A673 (cell line): ENCODE measurements at regions not wholly inside any gene's neighbourhood (a gene's known extent, or its start where the extent isn't known, plus 50 kb on each side); places are given as distances from the start of the nearest gene placed in this dataset.
"Not testable (repeated sequence)": the region's sequence is repeated elsewhere in the genome, so short reads cannot be mapped to it uniquely, and the experiment has no call there.

Experiments
- BruUV-seq: library from RNA; stranded (reverse); fragments of 400-500 nt; replicated peaks from 2 replicates; lab custom pipeline; 2021; lab: Mats Ljungman, UMichigan
- CTCF ChIA-PET: fragments of 300-600 bp; sonication (Branson Sonifier 250); formaldehyde crosslinking; loops from one replicate; lab custom pipeline; 2022; ENCODE audit warnings: antibody characterized with exemption; lab: Charles Lee
- POLR2A ChIA-PET: fragments of 300-600 bp; sonication (Branson Sonifier 250); formaldehyde crosslinking; loops from one replicate; lab custom pipeline; 2022; ENCODE audit warnings: antibody characterized with exemption; ENCODE audit not compliant: low non-redundant PET; lab: Charles Lee
- DNase-seq: peaks from one replicate; pipeline ENCODE4 v3.0.0-alpha.2; 2015; ENCODE audit warnings: low spot score
- H3K27ac ChIP-seq: fragments of 200-600 bp; sonication (generic); 2 replicates; pipeline ENCODE4 v1.5.1; 2016; ENCODE audit warnings: mixed run types, low read depth, mild to moderate bottlenecking, mixed read lengths, antibody characterized with exemption, low read length; ENCODE audit not compliant: poor library complexity, severe bottlenecking
- H3K27me3 ChIP-seq: fragments of 200-600 bp; sonication (generic); replicated peaks from 2 replicates; pipeline ENCODE4 v1.6.1; 2017; ENCODE audit warnings: mixed run types, low read depth, mild to moderate bottlenecking, mixed read lengths, antibody characterized with exemption, low read length; ENCODE audit not compliant: insufficient read depth, poor library complexity
- H3K36me3 ChIP-seq: fragments of 200-600 bp; sonication (generic); 2 replicates; pipeline ENCODE4 v1.6.1; 2016; ENCODE audit warnings: mixed run types, mild to moderate bottlenecking, mixed read lengths, antibody characterized with exemption, low read length; ENCODE audit not compliant: insufficient read depth, poor library complexity, severe bottlenecking
- H3K4me1 ChIP-seq: fragments of 200-600 bp; sonication (generic); 2 replicates; pipeline ENCODE4 v1.6.1; 2017; ENCODE audit warnings: mixed run types, mild to moderate bottlenecking, mixed read lengths, antibody characterized with exemption, low read length; ENCODE audit not compliant: insufficient read depth, poor library complexity, severe bottlenecking
- H3K4me3 ChIP-seq: fragments of 200-600 bp; sonication (generic); 2 replicates; pipeline ENCODE4 v1.5.1; 2016; ENCODE audit warnings: low read depth, mixed run types, mild to moderate bottlenecking, mixed read lengths, low read length; ENCODE audit not compliant: poor library complexity, severe bottlenecking
- H3K9me3 ChIP-seq: fragments of 200-600 bp; sonication (generic); 2 replicates; pipeline ENCODE4 v1.6.1; 2016; ENCODE audit warnings: mixed run types, low read depth, mild to moderate bottlenecking, mixed read lengths, antibody characterized with exemption, low read length; ENCODE audit not compliant: poor library complexity, severe bottlenecking
- CTCF ChIP-seq: fragments of 300-800, 200-600 bp; sonication (generic); conservative IDR thresholded peaks from 2 replicates; pipeline ENCODE4 v1.5.1; 2017; ENCODE audit warnings: low read depth, mild to moderate bottlenecking, antibody characterized with exemption, low read length, moderate library complexity, mixed read lengths
- EZH2 ChIP-seq: fragments of 200-600 bp; sonication (generic); IDR thresholded peaks from 2 replicates; pipeline ENCODE4 v1.6.1; 2017; ENCODE audit warnings: borderline replicate concordance, low read depth, mild to moderate bottlenecking, mixed read lengths, antibody characterized with exemption, low read length; ENCODE audit not compliant: poor library complexity, severe bottlenecking
- intact Hi-C: fragments of 100-400 bp; cut with micrococcal nuclease; formaldehyde crosslinking; loops from one replicate; pipeline ENCODE4 v1.10.0; 2022; ENCODE audit not compliant: unreplicated experiment

DNA sequence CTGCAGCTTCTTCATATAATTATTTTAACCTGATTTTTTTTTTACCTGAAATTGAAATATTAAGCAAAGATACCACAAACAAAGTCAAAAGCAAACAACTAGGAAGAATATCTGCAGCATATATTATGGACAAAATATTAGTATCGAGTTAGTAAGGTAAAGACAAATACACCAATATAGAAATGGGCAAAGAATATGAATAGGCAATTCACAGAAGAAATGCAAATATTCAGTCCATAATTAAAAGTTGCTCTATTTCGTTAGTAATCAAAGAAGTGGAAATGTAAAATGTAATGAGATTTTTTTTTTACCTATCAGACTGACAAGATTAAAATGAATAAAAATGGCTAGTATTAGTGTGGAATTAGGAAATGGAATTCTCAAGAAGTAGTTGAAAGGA is 121.5 kb downstream of the CD83 start:
- CTCF ChIA-PET, result no interaction called here
- Histone ChIP-seq H3K27ac (no peak overlapping the region), H3K27me3 (no peaks in the 10 kb centered on the region), H3K4me3 (no peak overlapping the region), H3K4me1 (no peaks in the 10 kb centered on the region), H3K9me3 (peaks cover 8% of the 10 kb centered on the region), H3K36me3 (no peaks in the 10 kb centered on the region)
- no peak for TF ChIP-seq EZH2
- TF ChIP-seq CTCF, result no peak
- no TSS peak for BruUV-seq
- POLR2A ChIA-PET, result no interaction called here
- no peak for DNase-seq
- intact Hi-C loops, result no loop called here

GRCh38 chr6:14240411-14241166 is 123.0 kb downstream of the CD83 start:
- H3K4me1 ChIP-seq, result no peaks in the 10 kb centered on the region
- DNase-seq, result no peak
- no peak overlapping the region for H3K27ac ChIP-seq
- H3K36me3 ChIP-seq, result no peaks in the 10 kb centered on the region
- TF ChIP-seq CTCF, result no peak
- no peak for TF ChIP-seq EZH2
- no TSS peak for BruUV-seq
- no peak overlapping the region for H3K4me3 ChIP-seq
- POLR2A ChIA-PET, result no interaction called here
- intact Hi-C loops, result no loop called here
- CTCF ChIA-PET, result no interaction called here
- H3K9me3 ChIP-seq, result peaks cover 8% of the 10 kb centered on the region
- H3K27me3 ChIP-seq, result no peaks in the 10 kb centered on the region

DNA sequence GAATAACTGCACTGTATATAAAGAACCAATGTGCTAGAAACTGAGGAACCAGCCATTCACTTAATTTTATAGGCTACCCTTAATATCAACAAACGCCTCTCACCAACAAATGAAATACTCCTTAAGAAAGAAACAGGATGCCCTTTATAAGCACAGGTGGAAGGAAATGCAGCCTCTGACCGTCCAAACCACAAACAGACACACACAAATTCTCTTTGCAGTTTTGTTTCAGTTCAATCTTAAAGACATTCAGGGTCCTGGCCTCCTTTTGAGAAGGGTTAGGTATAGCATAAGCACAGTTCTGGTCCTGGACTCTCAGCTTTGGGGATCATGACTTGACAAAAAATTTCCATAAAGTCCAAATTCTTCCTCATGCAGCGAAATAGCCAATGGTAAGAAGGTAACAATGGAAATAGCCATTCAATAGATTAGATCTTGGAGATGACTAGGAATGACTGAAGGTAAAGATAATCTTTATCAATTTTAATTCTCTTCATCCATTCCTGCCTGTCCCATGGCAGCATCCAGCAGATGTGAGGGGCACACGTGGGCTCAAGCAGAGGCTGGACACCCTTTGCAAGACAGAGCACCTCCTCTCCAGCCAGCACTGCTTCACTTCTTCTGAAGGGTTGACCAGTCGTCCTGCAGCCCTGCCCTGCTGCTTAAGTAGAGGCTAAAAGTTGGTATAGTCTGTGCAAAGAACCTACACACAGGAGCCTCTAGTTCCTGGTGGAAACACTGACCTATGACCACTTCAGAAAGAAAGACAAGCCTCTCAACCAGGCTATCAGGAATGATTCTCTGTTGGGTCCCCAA is 123.9 kb downstream of the CD83 start:
- ChIA-PET POLR2A (no interaction called here), CTCF (no interaction called here)
- intact Hi-C loops, result no loop called here
- no peak overlapping the region for H3K4me3 ChIP-seq
- no peaks in the 10 kb centered on the region for H3K27me3 ChIP-seq
- H3K9me3 ChIP-seq, result peaks cover 8% of the 10 kb centered on the region
- no peaks in the 10 kb centered on the region for H3K36me3 ChIP-seq
- no peak overlapping the region for H3K27ac ChIP-seq
- no TSS peak for BruUV-seq
- H3K4me1 ChIP-seq, result no peaks in the 10 kb centered on the region
- TF ChIP-seq EZH2 (no peak), CTCF (no peak)
- DNase-seq, result no peak

- H3K9me3 ChIP-seq, H3K27me3 ChIP-seq, POLR2A ChIA-PET, intact Hi-C loops, H3K4me3 ChIP-seq, H3K36me3 ChIP-seq, BruUV-seq, DNase-seq, CTCF ChIA-PET, H3K27ac ChIP-seq, H3K4me1 ChIP-seq: not testable (repeated sequence)
These were observed 125.3 kb downstream of the CD83 start for GRCh38 chr6:14242912-14243311.
